H9 (cell line): ENCODE measurements at regions not wholly inside any gene's neighbourhood (a gene's known extent, or its start where the extent isn't known, plus 50 kb on each side); places are given as distances from the start of the nearest gene placed in this dataset.

ENCODE experiments used
- DNase-seq: peaks from one replicate; pipeline ENCODE4 v3.0.0-alpha.2; 2017
- H2AFZ ChIP-seq: one replicate; pipeline ENCODE4 v1.6.1; 2013; ENCODE audit warnings: mild to moderate bottlenecking, low read length, control low read depth, moderate library complexity
- H2AK5ac ChIP-seq: 2 replicates; pipeline ENCODE4 v1.6.1; 2013; ENCODE audit warnings: low read length, control low read depth, mixed read lengths; ENCODE audit not compliant: insufficient read length
- H2BK120ac ChIP-seq: one replicate; pipeline ENCODE4 v1.6.1; 2013; ENCODE audit warnings: low read depth, mild to moderate bottlenecking, low read length, control low read depth, inconsistent platforms; ENCODE audit not compliant: poor library complexity, severe bottlenecking
- H2BK12ac ChIP-seq: 2 replicates; pipeline ENCODE4 v1.6.1; 2013; ENCODE audit warnings: low read length, control low read depth, mixed read lengths, low read depth; ENCODE audit not compliant: insufficient read length
- H2BK15ac ChIP-seq: 2 replicates; pipeline ENCODE4 v1.6.1; 2013; ENCODE audit warnings: low read depth, low read length, control low read depth
- H2BK20ac ChIP-seq: one replicate; pipeline ENCODE4 v1.6.1; 2013; ENCODE audit warnings: low read depth, mild to moderate bottlenecking, low read length, control low read depth, inconsistent platforms; ENCODE audit not compliant: poor library complexity, severe bottlenecking
- H2BK5ac ChIP-seq: 2 replicates; pipeline ENCODE4 v1.6.1; 2013; ENCODE audit warnings: low read length, control low read depth, mixed read lengths; ENCODE audit not compliant: insufficient read length
- H3K14ac ChIP-seq: 2 replicates; pipeline ENCODE4 v1.6.1; 2013; ENCODE audit warnings: low read length, control low read depth; ENCODE audit not compliant: insufficient read depth
- H3K18ac ChIP-seq: 2 replicates; pipeline ENCODE4 v1.6.1; 2013; ENCODE audit warnings: low read depth, mild to moderate bottlenecking, mixed read lengths, low read length, control low read depth; ENCODE audit not compliant: insufficient read length
- H3K23ac ChIP-seq: 2 replicates; pipeline ENCODE4 v1.6.1; 2013; ENCODE audit warnings: low read length, control low read depth, mixed read lengths, low read depth; ENCODE audit not compliant: insufficient read length
- H3K23me2 ChIP-seq: 2 replicates; pipeline ENCODE4 v1.6.1; 2013; ENCODE audit warnings: low read depth, mild to moderate bottlenecking, mixed read lengths, low read length, control low read depth; ENCODE audit not compliant: insufficient read length, poor library complexity, severe bottlenecking
- H3K27ac ChIP-seq: 2 replicates; pipeline ENCODE4 v1.5.1; 2013; ENCODE audit warnings: low read length, control low read depth, mixed read lengths, low read depth; ENCODE audit not compliant: insufficient read length
- H3K27me3 ChIP-seq: 2 replicates; pipeline ENCODE4 v1.6.1; 2013; ENCODE audit warnings: low read length, control low read depth, inconsistent platforms; ENCODE audit not compliant: insufficient read depth
- H3K4ac ChIP-seq: 2 replicates; pipeline ENCODE4 v1.6.1; 2013; ENCODE audit warnings: low read depth, mild to moderate bottlenecking, control low read depth, inconsistent platforms, low read length, moderate library complexity
- H3K4me1 ChIP-seq: 2 replicates; pipeline ENCODE4 v1.6.1; 2013; ENCODE audit warnings: low read length, control low read depth, inconsistent platforms; ENCODE audit not compliant: insufficient read depth
- H3K4me2 ChIP-seq: 2 replicates; pipeline ENCODE4 v1.6.1; 2013; ENCODE audit warnings: low read length, control low read depth, mixed read lengths; ENCODE audit not compliant: insufficient read length, insufficient read depth
- H3K56ac ChIP-seq: 2 replicates; pipeline ENCODE4 v1.6.1; 2013; ENCODE audit warnings: low read depth, mild to moderate bottlenecking, mixed read lengths, low read length, control low read depth; ENCODE audit not compliant: insufficient read length
- H3K79me1 ChIP-seq: 2 replicates; pipeline ENCODE4 v1.6.1; 2013; ENCODE audit warnings: low read depth, mild to moderate bottlenecking, moderate library complexity, low read length, control low read depth, inconsistent platforms; ENCODE audit not compliant: insufficient read depth, poor library complexity, severe bottlenecking
- H3K79me2 ChIP-seq: 2 replicates; pipeline ENCODE4 v1.6.1; 2013; ENCODE audit warnings: low read length, control low read depth, inconsistent platforms; ENCODE audit not compliant: insufficient read depth
- H3K9ac ChIP-seq: 2 replicates; pipeline ENCODE4 v1.6.1; 2013; ENCODE audit warnings: low read length, control low read depth, mixed read lengths; ENCODE audit not compliant: insufficient read length; ENCODE audit errors: extremely low read depth
- H3K9me3 ChIP-seq: one replicate; pipeline ENCODE4 v1.6.1; 2013; ENCODE audit warnings: low read depth, low read length, inconsistent platforms; ENCODE audit not compliant: control insufficient read depth
- H3T11ph ChIP-seq: one replicate; pipeline ENCODE4 v1.6.1; 2013; ENCODE audit warnings: mild to moderate bottlenecking, low read length, control low read depth, inconsistent platforms
- H4K20me1 ChIP-seq: one replicate; pipeline ENCODE4 v1.6.1; 2013; ENCODE audit not compliant: control insufficient read depth, insufficient read length, insufficient read depth
- H4K5ac ChIP-seq: 2 replicates; pipeline ENCODE4 v1.6.1; 2013; ENCODE audit warnings: low read depth, mild to moderate bottlenecking, mixed read lengths, low read length, control low read depth; ENCODE audit not compliant: insufficient read length
- H4K8ac ChIP-seq: replicated peaks from 2 replicates; pipeline ENCODE4 v1.6.1; 2013; ENCODE audit warnings: low read length, control low read depth, mixed read lengths, low read depth; ENCODE audit not compliant: insufficient read length
- H4K91ac ChIP-seq: 2 replicates; pipeline ENCODE4 v1.6.1; 2013; ENCODE audit warnings: low read depth, mild to moderate bottlenecking, moderate library complexity, mixed read lengths, low read length, control low read depth; ENCODE audit not compliant: insufficient read length
- H3K27ac Mint-ChIP-seq, 3 experiments: 2 replicates in 2 of 3; 3 replicates in 1 of 3; pipeline ENCODE4 v1.8.0; 2020 to 2021; ENCODE audit warnings: mixed read lengths in 3 of 3, mild to moderate bottlenecking in 1 of 3, moderate library complexity in 1 of 3
- H3K27me3 Mint-ChIP-seq: 2 replicates; pipeline ENCODE4 v1.8.0; 2021; ENCODE audit warnings: low read depth, mild to moderate bottlenecking, moderate library complexity, mixed read lengths
- H3K36me3 Mint-ChIP-seq, 3 experiments: 2 replicates in 2 of 3; 3 replicates in 1 of 3; pipeline ENCODE4 v1.8.0; 2020 to 2021; ENCODE audit warnings: low read depth in 3 of 3, mixed read lengths in 3 of 3; ENCODE audit not compliant: insufficient read depth in 1 of 3
- H3K4me1 Mint-ChIP-seq, 2 experiments: 2 replicates each; pipeline ENCODE4 v1.8.0; 2020; ENCODE audit warnings: mixed read lengths in 2 of 2
- H3K4me3 Mint-ChIP-seq, 2 experiments: 2 replicates in 1 of 2; 3 replicates in 1 of 2; pipeline ENCODE4 v1.8.0; 2020 to 2021; ENCODE audit warnings: mild to moderate bottlenecking in 2 of 2, mixed read lengths in 2 of 2, moderate library complexity in 1 of 2
- H3K9me3 Mint-ChIP-seq, 2 experiments: 2 replicates in 1 of 2; 3 replicates in 1 of 2; pipeline ENCODE4 v1.8.0; 2020; ENCODE audit warnings: mild to moderate bottlenecking in 2 of 2, mixed read lengths in 2 of 2, moderate library complexity in 1 of 2
- WGBS: extraction: QIAGEN DNeasy Blood & Tissue Kit; methylation state at CpG from one replicate; pipeline ENCODE4 v1.1.7; 2013; ENCODE audit warnings: missing lambda C conversion rate, low lambda C conversion rate, mixed read lengths; ENCODE audit not compliant: insufficient read length; ENCODE audit errors: extremely low coverage; 5-methylcytosine and 5-hydroxymethylcytosine counted together
- TF ChIP-seq, protein P1 (sequence below): fragments of 200-600 bp; sonication (generic); conservative IDR thresholded peaks from 3 replicates; pipeline ENCODE4 v1.8.0; 2021; ENCODE audit warnings: antibody characterized with exemption, mild to moderate bottlenecking

DNA sequence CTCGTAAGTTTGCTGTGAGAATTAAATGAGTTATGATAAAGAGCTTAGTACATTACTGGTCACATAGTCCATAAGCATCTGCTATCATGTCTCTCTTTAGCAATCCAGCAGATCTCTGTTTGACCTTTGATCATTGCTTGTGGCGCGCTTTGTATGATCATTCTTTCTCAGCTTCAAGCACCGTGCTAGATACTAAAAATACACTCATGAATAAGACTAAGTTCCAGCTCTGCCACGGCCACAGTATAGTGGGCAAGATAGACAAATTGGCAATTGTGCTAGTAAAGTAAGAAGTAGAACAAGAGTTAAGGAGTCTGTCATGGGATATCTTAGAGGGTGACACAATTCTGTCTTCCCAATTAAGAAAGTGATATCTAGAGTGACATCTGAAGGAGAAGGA, 75.2 kb upstream of the ADGRF1 start:
- Histone ChIP-seq H3K27me3 (no peaks in the 10 kb centered on the region), H2BK20ac (no peak overlapping the region), H3K9me3 (no peaks in the 10 kb centered on the region), H2BK120ac (no peak overlapping the region), H2BK5ac (no peak overlapping the region), H2BK12ac (no peak overlapping the region), H3K18ac (no peak overlapping the region), H3K56ac (no peak overlapping the region), H3K9ac (no peak overlapping the region), H3K79me2 (no peaks in the 10 kb centered on the region), H2BK15ac (no peak overlapping the region), H3K4ac (no peak overlapping the region), H3K23ac (no peak overlapping the region), H3K4me1 (no peaks in the 10 kb centered on the region), H3K4me2 (no peak overlapping the region), H3K79me1 (no peaks in the 10 kb centered on the region), H3K27ac (no peak overlapping the region), H4K20me1 (no peaks in the 10 kb centered on the region), H2AFZ (no peak overlapping the region), H2AK5ac (no peak overlapping the region), H4K8ac (no peak overlapping the region), H3K14ac (no peak overlapping the region), H3K23me2 (no peaks in the 10 kb centered on the region), H4K5ac (no peak overlapping the region), H4K91ac (no peak overlapping the region), H3T11ph (no peak overlapping the region)
- no CpG with 5 or more reads among the region's 5 CpGs for WGBS
- Mint-ChIP-seq H3K9me3 (no peaks in the 10 kb centered on the region), H3K4me1 (0 out of 4 replicates have a peak, but pooled peaks cover 0 to 2% of the 10 kb centered on the region in 2 experiments), H3K4me3 (no peak overlapping the region), H3K27me3 (no peaks in the 10 kb centered on the region), H3K36me3 (no peaks in the 10 kb centered on the region), H3K27ac (no peak overlapping the region; a peak in 1 of 7 replicates)
- DNase-seq = no peak
- TF ChIP-seq, protein P1, sequence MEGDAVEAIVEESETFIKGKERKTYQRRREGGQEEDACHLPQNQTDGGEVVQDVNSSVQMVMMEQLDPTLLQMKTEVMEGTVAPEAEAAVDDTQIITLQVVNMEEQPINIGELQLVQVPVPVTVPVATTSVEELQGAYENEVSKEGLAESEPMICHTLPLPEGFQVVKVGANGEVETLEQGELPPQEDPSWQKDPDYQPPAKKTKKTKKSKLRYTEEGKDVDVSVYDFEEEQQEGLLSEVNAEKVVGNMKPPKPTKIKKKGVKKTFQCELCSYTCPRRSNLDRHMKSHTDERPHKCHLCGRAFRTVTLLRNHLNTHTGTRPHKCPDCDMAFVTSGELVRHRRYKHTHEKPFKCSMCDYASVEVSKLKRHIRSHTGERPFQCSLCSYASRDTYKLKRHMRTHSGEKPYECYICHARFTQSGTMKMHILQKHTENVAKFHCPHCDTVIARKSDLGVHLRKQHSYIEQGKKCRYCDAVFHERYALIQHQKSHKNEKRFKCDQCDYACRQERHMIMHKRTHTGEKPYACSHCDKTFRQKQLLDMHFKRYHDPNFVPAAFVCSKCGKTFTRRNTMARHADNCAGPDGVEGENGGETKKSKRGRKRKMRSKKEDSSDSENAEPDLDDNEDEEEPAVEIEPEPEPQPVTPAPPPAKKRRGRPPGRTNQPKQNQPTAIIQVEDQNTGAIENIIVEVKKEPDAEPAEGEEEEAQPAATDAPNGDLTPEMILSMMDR = no peak
